Stimulated activated CD4-positive, alpha-beta T cell treated with anti-CD3 and anti-CD28 coated beads, Interleukin-1b, Interleukin-23, amount 100 ng/mL, for 24 hours (primary cell): ENCODE measurements at regions not wholly inside any gene's neighbourhood (a gene's known extent, or its start where the extent isn't known, plus 50 kb on each side); places are given as distances from the start of the nearest gene placed in this dataset.

Experiments used
- DNase-seq, 4 experiments: peaks; one replicate each; pipeline ENCODE4 v3.0.0-alpha.2; 2020; ENCODE audit warnings: low read depth in 4 of 4, low spot score in 1 of 4

DNA sequence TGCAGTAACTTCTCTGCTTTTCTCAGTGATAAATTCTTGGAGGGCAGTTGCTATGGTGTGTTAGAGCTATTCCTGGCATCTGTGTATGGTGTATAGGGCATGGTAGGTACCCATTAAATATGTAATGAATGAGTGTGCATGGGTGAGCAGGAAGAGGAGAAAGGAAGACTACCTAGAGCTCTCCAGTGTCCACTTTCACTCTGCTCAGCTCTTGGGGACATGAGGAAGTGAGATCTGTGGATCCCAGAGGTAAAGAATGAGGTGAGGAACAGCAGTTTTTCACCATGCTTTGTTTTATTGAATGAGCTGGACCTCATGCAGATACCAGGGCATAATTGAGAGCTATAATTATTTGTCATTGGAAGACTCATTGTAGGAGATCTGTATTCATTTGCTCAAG lies 444.8 kb upstream of the RGS6 start:
- no peak for DNase-seq

DNA sequence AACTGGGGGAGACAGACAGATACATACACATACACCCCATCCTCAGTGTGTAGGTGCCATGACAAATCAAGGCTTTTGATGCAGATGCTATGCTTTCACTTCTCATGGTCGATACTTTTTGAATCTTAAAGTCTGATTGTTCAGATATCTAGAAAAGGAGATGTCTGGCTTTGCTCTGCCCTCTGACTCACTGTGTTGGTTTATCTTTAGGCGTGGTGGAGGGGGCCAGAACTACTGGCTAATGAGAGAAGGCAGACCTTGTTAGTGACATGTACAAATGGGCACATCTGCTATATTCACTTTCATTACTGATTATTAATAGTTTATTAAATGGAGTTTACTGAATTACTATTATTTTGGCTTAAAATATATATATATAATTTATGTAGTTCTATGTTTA lies 444.3 kb upstream of the RGS6 start:
- no peak for DNase-seq

DNA sequence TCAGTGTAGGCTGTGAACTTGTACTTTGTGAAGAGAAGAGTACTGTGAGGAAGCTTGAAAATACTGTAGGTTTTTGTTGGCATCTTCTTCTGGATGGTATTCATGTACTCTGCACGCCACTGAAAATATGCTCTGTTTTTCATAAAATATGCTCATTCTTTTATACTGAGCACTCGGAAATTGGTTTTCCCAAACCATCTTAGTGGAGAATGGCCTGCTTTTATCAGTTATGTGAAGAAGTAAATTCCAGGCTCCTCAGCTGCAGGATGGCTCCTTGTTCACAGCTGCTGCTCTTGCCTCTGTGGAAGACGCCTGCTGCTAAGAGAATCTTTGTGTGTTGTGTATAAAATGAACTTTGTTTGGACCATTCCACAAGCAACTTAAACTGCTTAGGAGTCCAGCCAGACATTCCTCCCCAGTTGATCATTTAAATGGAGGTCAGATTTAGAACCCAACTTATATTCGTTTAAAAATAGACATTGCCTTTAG lies 443.5 kb upstream of the RGS6 start:
- no peak for DNase-seq

DNA sequence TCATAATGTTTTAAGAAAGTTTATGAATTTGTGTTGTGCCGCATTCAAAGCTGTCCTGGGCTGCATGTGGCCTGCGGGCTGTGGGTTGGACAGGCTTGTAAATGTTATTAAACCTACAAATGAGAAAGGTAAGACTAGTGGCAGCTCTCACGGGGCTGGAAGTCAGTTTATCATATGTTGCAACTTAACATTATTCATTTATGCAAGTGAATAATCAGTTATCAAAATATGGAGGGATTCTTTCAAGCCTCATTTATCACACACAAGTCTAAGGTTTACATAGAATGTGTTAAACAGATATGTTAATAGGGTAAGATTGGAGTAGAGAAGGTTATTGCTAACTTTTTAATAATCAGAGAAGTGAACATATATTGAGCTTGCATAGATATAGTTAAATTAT lies 442.5 kb upstream of the RGS6 start:
- DNase-seq = no peak

DNA sequence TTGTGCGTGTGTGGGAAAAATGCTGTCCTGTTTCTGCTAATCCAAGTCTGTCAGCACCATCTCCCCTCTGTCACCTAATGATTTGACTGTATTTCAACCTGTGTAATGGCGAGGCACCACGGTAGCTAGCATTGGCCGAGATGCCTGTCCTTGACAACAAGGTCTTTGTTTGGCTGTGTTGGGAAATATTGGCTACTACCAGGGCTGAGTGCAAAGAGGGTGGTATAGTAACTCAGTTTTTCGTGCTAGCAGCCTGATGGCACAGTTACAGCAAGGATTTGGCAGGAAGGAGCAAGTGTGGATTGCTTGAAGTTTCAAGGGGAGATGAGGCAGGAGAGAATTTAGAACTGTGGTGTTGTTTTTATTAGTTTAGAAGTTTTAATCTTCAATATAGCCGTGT lies 440.3 kb upstream of the RGS6 start:
- DNase-seq = no peak

DNA sequence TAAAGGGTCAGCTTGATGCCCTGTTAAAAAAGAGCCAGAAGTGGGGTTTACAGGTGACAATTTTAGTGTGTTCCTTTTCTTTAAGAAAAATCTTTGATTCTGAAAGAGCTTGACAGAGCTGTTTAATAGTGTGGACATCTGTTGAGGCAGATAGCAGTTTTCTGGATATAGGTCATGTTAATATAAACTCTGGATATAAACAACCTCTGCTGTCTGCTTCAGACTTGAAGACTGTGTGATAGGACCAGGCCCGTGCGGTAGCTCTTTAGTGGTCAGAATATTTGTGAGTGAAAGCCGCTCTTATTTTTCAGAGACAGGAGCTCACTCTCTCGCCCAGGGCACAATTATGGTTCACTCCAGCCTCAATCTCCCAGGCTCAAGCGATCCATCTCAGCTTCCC lies 439.9 kb upstream of the RGS6 start:
- DNase-seq = no peak

DNA sequence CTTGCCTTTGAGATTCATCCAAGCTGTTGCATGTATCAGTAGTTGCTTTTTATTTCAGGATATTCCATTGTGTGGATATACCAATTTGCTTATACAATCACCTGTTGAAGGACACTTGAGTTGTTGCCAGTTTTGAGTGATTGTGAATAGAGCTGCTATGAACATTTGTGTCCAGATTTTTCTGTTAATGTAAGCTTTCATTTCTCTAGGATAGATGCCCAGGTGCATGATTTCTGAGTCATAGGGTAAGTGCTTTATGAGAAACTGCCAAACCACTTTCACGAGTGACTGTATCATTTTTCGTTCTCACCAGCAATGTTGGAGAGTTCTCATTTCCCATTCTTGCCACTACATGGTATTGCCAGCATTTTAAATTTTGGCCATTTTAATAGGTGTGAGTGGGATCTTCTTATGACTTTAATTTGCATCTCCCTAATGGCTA lies 434.6 kb upstream of the RGS6 start:
- no peak for DNase-seq

DNA sequence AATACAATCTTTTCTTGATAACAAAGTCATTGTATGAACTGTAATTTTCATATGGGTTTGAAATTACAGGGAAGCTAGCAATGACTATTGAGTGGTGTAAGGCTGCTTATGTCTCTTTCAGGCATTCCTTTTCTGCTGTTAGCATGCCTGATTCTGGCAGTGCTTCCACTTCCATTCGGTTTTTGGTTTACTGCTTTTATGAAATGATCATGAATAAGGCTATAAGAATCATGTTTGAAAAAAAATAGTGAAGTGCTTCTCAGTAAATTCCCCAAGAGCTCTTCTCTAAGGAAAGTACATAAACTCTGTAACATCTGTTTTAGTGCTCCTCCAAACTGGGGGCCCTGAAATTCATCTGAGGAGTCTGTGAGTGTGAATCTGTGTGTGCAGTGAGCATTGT lies 434.0 kb upstream of the RGS6 start:
- no peak for DNase-seq

DNA sequence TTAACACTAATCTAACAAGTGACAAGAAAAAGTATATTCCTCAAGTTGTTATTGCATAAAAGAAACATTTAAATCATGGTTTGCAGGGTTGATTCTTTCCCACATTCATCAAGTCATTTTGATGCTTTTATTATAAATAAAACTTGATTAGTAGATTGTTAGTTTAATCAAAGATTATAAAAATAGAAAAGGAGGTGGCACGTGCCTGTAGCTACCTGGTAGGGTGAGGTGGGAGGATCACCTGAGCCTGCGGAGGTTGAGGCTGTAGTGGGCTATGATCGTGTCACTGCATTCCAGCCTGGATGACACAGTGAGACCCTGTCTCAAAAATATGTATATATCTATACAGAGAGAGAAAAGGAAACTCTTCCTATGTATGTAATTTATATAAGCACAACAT lies 433.2 kb upstream of the RGS6 start:
- no peak for DNase-seq

DNA sequence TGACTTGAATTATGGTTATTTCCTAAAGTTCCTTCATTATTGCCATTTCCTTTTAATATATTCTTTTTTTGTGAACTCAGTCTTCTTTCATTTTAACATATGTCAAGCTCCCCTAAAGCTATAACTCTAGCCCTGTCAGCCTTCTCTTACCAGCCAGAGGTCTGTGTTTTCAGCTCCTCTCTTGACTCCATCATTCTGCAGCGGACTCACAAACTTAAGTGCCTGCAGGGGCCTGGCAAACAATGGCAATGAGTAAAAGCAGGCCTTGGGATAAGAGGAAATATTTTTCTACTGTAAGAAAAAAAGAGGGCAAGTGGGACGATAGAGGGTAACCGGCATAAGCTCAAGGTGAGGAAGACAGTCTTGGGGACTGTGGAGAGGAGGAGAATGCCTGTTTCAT lies 424.5 kb upstream of the RGS6 start:
- DNase-seq = no peak

DNA sequence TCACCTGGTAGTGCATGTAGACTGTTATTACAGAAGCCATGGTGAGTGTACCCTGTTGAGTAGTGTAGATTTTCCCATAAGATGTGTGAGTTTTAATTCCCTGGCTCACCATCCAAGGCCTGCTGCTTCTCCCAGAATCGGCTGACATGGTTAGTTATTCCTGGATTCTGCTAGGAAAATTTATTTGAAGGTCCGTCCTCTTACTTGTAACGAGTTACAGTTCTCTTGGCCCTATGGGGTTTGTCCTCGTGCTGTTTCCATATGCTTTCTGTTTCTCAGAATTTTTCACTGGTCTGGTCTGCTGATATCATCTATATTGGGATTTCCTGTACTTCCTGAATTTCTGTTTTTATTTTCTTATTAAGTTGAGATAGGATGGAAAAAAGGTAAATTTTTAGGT lies 423.3 kb upstream of the RGS6 start:
- DNase-seq = no peak

DNA sequence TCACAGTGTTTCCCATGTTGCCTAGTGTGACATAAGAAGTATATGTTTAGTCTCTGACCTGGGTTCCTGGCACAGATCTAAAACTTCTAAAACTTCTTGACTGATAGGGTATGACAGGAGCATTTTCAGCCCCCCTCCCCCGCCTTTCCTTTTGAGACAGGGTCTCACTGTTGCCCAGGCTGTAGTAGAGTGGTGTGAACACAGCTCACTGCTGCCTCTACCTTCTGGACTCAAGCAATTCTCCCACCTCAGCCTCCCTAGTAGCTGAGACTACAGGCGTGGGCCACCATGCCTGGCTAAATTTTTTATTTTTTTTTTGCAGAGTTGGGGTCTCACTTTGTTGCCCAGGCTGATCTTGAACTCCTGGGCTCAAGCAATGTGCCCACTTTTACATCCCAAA lies 421.1 kb upstream of the RGS6 start:
- DNase-seq = no peak

DNA sequence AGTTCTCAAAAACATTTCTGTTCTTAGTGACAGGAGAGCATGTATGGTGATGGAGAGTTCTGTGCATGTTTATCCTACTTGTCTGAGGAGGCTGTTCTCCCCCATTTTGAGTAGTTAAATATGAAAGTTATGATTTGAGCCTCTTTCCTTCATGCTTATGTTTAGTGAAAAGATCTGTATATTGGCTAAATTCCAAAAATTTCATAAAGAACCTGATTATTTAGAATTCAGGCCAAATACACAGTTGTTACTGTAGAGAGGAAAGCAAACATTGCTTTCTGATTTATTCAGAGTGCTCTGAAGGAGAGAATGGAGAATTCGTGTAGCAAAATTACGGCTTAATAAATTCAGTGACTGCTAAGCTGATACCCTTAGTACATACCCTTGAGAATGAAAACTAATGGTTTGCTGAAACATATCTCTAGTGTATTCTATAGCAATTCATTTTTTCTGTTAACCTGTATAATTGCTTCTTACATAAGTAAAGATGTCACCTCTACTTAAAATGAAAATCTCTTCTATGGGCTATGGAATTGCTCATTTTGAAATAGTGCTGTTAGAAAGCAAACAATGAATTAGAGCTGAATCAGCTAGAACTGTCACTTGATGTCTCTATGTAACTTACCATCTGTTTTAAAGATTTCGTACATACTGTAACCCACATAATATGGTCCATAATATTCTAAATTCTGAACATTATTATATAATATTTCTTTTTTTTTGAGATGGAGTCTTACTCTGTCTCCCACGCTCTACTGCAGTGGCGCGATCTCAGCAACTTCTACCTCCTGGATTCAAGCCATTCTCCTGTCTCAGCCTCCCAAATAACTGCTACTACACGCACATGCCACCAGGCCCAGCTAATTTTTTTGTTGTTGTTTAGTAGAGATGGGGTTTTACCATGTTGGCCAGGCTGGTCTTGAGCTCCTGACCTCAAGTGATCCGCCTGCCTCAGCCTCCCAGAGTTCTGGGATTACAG lies 417.0 kb upstream of the RGS6 start:
- no peak for DNase-seq

DNA sequence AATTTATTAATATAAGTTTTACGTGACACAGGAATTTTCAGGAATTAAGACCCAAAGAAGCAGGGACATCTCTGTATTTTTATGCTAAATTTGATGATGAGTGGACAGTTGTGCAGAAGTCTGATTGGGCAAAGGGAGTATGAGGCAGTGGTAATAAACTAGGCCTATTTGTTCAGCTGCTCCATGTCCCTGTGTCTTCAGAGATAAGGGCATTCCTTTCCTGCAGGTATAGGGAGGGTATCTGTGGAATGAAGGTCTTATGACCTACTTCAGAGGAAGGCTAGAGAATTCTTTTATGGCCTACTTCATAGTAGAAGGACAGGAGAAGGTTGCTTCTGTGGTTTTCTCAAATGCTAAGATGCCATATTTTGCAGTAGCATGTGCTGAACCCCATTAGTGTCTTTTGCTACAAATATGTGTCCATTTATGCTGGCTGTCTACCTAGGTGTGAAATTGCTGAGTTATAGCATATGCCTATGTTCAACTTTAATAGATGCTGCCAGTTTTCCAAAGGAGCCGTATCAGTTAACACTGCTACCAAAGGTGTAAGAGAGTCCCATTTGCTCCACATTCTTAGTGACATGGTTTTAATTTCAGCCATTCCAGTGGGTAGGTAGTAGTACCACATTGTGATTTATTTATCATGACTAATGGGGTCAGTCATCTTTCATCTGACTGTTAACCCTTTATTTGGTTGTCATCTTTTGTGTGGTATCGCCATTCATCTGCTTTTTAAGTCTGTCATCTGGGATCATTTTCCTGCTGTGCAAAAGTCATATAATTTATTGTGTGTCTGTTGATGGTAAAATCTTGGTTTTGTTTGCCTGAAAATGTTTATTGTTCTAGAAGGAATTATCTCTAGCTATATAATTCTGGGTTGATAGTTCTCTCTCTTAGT lies 410.7 kb upstream of the RGS6 start:
- DNase-seq = no peak

DNA sequence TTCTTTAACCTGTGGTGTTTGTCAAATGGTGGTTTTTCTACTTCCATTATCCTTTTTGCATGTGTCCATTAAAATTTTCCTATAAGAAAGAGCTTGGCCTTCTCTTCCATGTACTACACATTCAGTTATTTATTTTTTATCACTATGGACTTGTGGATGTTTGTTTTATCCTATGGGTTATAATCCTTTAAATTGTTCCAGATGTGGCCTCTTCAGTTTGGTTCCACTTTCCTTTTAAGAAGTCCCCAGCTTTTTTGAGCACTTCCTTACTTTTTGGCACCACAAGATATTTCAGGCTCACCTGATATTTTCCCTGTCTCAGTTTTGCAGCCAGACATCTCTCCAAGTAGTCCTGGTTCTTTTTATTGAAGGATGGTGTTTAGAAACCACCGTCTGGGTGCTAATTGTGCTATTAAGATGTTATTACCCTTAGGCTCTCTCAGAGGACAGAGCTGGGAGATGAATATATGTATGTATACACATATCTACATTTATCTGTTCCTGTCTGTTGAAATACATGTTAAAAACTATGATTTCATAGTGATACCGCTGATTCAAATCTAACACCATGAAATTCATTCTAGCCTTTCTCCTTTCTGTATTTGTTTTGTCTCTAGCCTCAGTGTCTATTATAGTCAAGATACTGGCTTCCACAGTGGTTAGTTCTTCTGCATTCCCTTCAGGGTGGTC lies 408.5 kb upstream of the RGS6 start:
- no peak for DNase-seq

DNA sequence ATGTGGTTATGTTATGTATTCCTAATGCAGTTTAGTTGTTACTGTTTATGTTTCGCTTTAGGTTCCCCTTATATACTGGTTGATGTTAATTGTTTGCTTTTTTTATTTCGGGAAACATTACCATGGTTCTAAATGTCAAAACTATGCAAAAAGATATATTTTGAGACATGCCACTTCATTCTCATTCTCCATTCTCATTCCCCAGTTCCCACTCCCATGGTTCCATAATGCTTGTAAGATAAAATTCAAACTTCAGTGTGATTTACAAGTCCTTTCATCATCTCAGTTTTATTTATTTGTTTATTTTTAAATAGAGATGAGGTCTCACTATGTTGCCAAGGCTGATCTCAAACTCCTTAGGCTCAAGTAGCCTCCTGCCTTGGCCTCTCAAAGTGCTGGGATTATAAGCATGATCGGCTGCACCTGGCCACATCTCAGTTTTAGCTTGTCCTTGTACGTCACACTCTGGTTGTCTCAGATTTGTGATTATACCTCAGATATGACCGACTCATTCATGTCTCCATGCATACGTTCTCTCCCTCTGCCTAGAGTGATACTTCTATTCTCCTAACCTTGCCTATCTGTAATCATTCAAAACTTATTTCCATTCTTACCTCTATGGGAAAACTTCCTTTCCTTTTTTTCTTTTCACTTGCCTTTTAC lies 407.8 kb upstream of the RGS6 start:
- no peak for DNase-seq

DNA sequence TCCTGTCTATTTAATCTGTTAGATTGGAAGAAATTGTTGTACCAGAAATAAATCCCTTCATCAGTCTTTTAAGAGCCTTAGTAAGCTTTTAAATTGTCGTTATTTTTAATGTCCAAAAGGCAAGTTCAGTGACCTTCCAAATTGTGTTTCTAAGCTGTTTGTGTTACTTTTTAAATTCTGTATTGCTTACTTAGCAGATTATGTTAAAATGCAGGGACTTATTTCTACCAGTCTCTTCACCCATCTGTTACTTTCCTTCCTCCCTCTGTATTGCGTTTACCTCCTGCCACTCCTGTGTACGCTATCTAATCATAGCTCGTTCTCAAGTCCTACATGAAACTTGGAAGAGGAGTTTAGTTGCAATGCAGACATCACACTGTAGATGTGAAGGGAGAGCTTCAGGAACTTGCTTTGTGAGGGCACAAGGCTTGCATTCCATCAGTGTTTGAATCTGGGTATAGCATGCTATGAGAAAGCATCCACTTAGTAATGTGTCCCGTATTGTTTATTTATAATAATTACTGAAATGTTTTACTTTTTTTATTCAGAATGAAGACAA lies 406.5 kb upstream of the RGS6 start:
- DNase-seq = no peak

DNA sequence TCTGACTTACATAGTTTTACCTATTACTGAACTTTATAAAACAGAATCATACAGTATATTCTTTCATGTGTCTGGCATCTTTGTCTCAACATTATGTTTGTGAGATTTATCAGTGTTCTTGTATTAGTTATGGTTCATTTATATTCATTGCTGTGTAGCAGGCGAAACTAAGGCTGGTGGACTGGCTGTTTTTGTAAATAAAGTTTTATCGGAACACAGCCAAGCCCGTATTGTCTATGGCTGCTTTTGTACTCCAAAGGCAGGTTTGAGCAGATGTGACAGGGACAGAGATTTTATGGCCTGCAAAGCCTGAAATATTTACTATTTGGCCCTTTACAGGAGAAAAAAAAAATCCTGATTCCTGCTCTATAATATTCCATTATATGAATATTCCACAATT lies 405.8 kb upstream of the RGS6 start:
- no peak for DNase-seq

DNA sequence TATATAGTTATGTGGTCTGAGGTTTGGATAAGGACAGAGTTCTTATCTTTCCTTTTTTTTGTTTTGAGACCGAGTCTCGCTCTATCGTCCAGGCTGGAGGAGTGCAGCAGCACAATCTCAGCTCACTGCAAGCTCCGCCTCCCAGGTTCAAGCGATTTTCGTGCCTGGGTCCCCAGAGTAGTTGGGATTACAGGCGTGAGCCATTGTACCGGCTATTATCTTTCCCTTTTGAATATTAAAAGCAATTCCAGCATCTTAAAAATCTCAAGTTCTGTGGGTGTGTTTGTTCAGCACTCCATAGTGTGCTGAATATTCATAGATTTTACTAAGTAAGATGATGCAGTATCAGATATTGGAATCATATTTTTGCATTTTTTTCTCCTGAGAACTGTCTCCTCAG lies 404.4 kb upstream of the RGS6 start:
- no peak for DNase-seq

DNA sequence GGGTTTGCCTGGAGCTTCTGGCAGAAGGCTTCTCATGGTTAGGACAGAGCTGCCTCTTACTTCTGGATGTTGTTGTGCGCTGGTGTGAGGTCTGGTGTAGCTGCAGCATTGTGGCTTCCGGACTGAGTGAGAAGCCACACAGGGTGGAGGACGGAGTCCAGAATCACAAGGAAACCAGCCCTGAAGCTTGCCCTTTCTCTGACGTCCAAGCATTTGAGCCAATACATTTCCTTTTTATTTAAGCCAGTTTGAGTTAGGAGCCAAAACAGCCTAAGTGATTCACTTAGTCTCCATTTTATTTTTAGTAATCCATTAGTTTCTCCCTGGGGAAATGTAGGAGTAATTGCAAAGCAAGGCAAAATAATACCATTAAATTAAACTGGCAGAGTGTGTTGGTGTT lies 402.4 kb upstream of the RGS6 start:
- no peak for DNase-seq

DNA sequence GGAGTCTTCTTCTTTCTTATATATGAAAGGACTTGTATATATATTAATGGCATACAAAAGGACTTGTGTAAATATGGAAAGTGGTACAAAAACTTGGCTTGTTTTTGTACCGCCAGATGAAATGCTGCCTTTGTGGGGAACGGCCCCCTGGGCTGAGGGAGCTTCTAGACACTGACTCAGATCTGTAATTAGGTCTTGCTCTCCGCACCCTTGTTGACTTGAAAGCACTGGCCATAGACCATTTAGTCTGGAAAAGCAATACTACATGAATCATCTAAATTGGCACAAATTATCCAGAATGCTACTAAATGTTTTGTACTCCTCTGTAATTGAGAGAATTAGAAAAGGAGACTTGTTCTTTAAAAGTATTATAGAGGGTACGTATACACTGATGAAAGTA lies 399.9 kb upstream of the RGS6 start:
- no peak for DNase-seq
